ENCODE measurements at regions not wholly inside any gene's neighbourhood (a gene's known extent, or its start where the extent isn't known, plus 50 kb on each side); places are given as distances from the start of the nearest gene placed in this dataset.
"Not testable (repeated sequence)": the region's sequence is repeated elsewhere in the genome, so short reads cannot be mapped to it uniquely, and the experiment has no call there.

GRCh38 chr3:94627689-94628088, 564.8 kb downstream of the NSUN3 start:
- H2AFZ ChIP-seq (ENCODE audit: low read length): no peak overlapping the region
- no peak overlapping the region for H3K9ac ChIP-seq (ENCODE audit: low read length)
- no peak overlapping the region for H3K4me2 ChIP-seq (ENCODE audit: low read depth, low read length, poor library complexity, severe bottlenecking)
- H3K9me2 ChIP-seq (replicated peaks; ENCODE audit: insufficient read depth, low read length): no peaks in the 10 kb centered on the region; the same call in 1 of the 2 replicates
- H3K27ac ChIP-seq (ENCODE audit: low read length): no peak overlapping the region
- H3K4me1 ChIP-seq (ENCODE audit: low read length): no peaks in the 10 kb centered on the region
- H4K20me1 ChIP-seq (ENCODE audit: insufficient read depth, low read depth, low read length): no peaks in the 10 kb centered on the region
- no peaks in the 10 kb centered on the region for H3K9me3 ChIP-seq (ENCODE audit: low read length)
- H3K4me3 ChIP-seq (ENCODE audit: low read length): no peak overlapping the region
- no peak for DNase-seq
- no peaks in the 10 kb centered on the region for H3K36me3 ChIP-seq (ENCODE audit: insufficient read depth, low read length)
- no peaks in the 10 kb centered on the region for H3K79me2 ChIP-seq (ENCODE audit: low read length)
- H3K27me3 ChIP-seq (ENCODE audit: low read length): no peaks in the 10 kb centered on the region

GRCh38 chr3:94643400-94643799, 580.5 kb downstream of the NSUN3 start:
- H3K9ac ChIP-seq (ENCODE audit: low read length): no peak overlapping the region
- no peaks in the 10 kb centered on the region for H3K4me1 ChIP-seq (ENCODE audit: low read length)

GRCh38 chr3:94645790-94646189, 582.9 kb downstream of the NSUN3 start:
- no peaks in the 10 kb centered on the region; the same call in 1 of the 2 replicates for H3K9me3 ChIP-seq (ENCODE audit: low read length)
- H4K20me1 ChIP-seq (ENCODE audit: insufficient read depth, low read depth, low read length): no peaks in the 10 kb centered on the region
- no peak overlapping the region for H3K9ac ChIP-seq (ENCODE audit: low read length)
- no peaks in the 10 kb centered on the region for H3K4me1 ChIP-seq (ENCODE audit: low read length)
- H3K4me3 ChIP-seq (ENCODE audit: low read length): no peak overlapping the region
- no peak overlapping the region for H3K4me2 ChIP-seq (ENCODE audit: low read depth, low read length, poor library complexity, severe bottlenecking)
- H3K27me3 ChIP-seq (ENCODE audit: low read length): no peaks in the 10 kb centered on the region
- no peak for DNase-seq
- H2AFZ ChIP-seq (ENCODE audit: low read length): no peak overlapping the region
- no peaks in the 10 kb centered on the region for H3K9me2 ChIP-seq (replicated peaks; ENCODE audit: insufficient read depth, low read length)
- no peak overlapping the region for H3K27ac ChIP-seq (ENCODE audit: low read length)
- no peaks in the 10 kb centered on the region for H3K79me2 ChIP-seq (ENCODE audit: low read length)
- H3K36me3 ChIP-seq (ENCODE audit: insufficient read depth, low read length): no peaks in the 10 kb centered on the region

More at GRCh38 chr3:94643400-94643799, 580.5 kb downstream of the NSUN3 start:
- H3K4me2 ChIP-seq (ENCODE audit: low read depth, low read length, poor library complexity, severe bottlenecking): no peak overlapping the region
- H3K79me2 ChIP-seq (ENCODE audit: low read length): no peaks in the 10 kb centered on the region
- DNase-seq: no peak
- no peak overlapping the region for H2AFZ ChIP-seq (ENCODE audit: low read length)
- no peaks in the 10 kb centered on the region for H3K27me3 ChIP-seq (ENCODE audit: low read length)
- no peaks in the 10 kb centered on the region for H3K9me2 ChIP-seq (replicated peaks; ENCODE audit: insufficient read depth, low read length)
- H3K4me3 ChIP-seq (ENCODE audit: low read length): no peak overlapping the region
- no peak overlapping the region for H3K27ac ChIP-seq (ENCODE audit: low read length)
- no peaks in the 10 kb centered on the region for H4K20me1 ChIP-seq (ENCODE audit: insufficient read depth, low read depth, low read length)
- no peaks in the 10 kb centered on the region; the same call in 1 of the 2 replicates for H3K9me3 ChIP-seq (ENCODE audit: low read length)
- H3K36me3 ChIP-seq (ENCODE audit: insufficient read depth, low read length): no peaks in the 10 kb centered on the region

GRCh38 chr3:94647131-94647530, 584.3 kb downstream of the NSUN3 start:
- H3K27me3 ChIP-seq (ENCODE audit: low read length): no peaks in the 10 kb centered on the region
- H3K9me2 ChIP-seq (replicated peaks; ENCODE audit: insufficient read depth, low read length): no peaks in the 10 kb centered on the region
- no peaks in the 10 kb centered on the region; the same call in 1 of the 2 replicates for H3K9me3 ChIP-seq (ENCODE audit: low read length)
- H3K36me3 ChIP-seq (ENCODE audit: insufficient read depth, low read length): no peaks in the 10 kb centered on the region
- no peaks in the 10 kb centered on the region for H4K20me1 ChIP-seq (ENCODE audit: insufficient read depth, low read depth, low read length)
- H3K27ac ChIP-seq (ENCODE audit: low read length): no peak overlapping the region
- H3K9ac ChIP-seq (ENCODE audit: low read length): no peak overlapping the region
- H3K4me1 ChIP-seq (ENCODE audit: low read length): no peaks in the 10 kb centered on the region
- H3K4me3 ChIP-seq (ENCODE audit: low read length): no peak overlapping the region
- no peaks in the 10 kb centered on the region for H3K79me2 ChIP-seq (ENCODE audit: low read length)
- H2AFZ ChIP-seq (ENCODE audit: low read length): no peak overlapping the region
- no peak for DNase-seq
- H3K4me2 ChIP-seq (ENCODE audit: low read depth, low read length, poor library complexity, severe bottlenecking): no peak overlapping the region

- H3K4me1 ChIP-seq (ENCODE audit: low read length); H3K4me3 ChIP-seq (ENCODE audit: low read length); H3K27ac ChIP-seq (ENCODE audit: low read length); DNase-seq; H3K9ac ChIP-seq (ENCODE audit: low read length); H3K27me3 ChIP-seq (ENCODE audit: low read length); H3K4me2 ChIP-seq (ENCODE audit: low read depth, low read length, poor library complexity, severe bottlenecking); H3K9me3 ChIP-seq (ENCODE audit: low read length); H3K9me2 ChIP-seq (replicated peaks; ENCODE audit: insufficient read depth, low read length); H2AFZ ChIP-seq (ENCODE audit: low read length); H3K36me3 ChIP-seq (ENCODE audit: insufficient read depth, low read length); H4K20me1 ChIP-seq (ENCODE audit: insufficient read depth, low read depth, low read length); H3K79me2 ChIP-seq (ENCODE audit: low read length): not testable (repeated sequence)
Measured at GRCh38 chr3:94648270-94649180, 585.7 kb downstream of the NSUN3 start.

- no peak for DNase-seq
- H3K4me2 ChIP-seq (ENCODE audit: low read depth, low read length, poor library complexity, severe bottlenecking): no peak overlapping the region
- H3K9ac ChIP-seq (ENCODE audit: low read length): no peak overlapping the region
- no peak overlapping the region for H3K4me3 ChIP-seq (ENCODE audit: low read length)
- H3K4me1 ChIP-seq (ENCODE audit: low read length): no peaks in the 10 kb centered on the region
- no peaks in the 10 kb centered on the region for H3K27me3 ChIP-seq (ENCODE audit: low read length)
- no peaks in the 10 kb centered on the region for H3K9me3 ChIP-seq (ENCODE audit: low read length)
- no peak overlapping the region for H2AFZ ChIP-seq (ENCODE audit: low read length)
- H4K20me1 ChIP-seq (ENCODE audit: insufficient read depth, low read depth, low read length): no peaks in the 10 kb centered on the region
- no peak overlapping the region for H3K27ac ChIP-seq (ENCODE audit: low read length)
- H3K36me3 ChIP-seq (ENCODE audit: insufficient read depth, low read length): no peaks in the 10 kb centered on the region
- no peaks in the 10 kb centered on the region for H3K79me2 ChIP-seq (ENCODE audit: low read length)
- H3K9me2 ChIP-seq (replicated peaks; ENCODE audit: insufficient read depth, low read length): no peaks in the 10 kb centered on the region
Measured at GRCh38 chr3:94654096-94654495, 591.2 kb downstream of the NSUN3 start.

- no peak overlapping the region for H3K4me3 ChIP-seq (ENCODE audit: low read length)
- no peak for DNase-seq
- no peak overlapping the region for H3K4me2 ChIP-seq (ENCODE audit: low read depth, low read length, poor library complexity, severe bottlenecking)
- no peak overlapping the region for H2AFZ ChIP-seq (ENCODE audit: low read length)
- H3K27ac ChIP-seq (ENCODE audit: low read length): no peak overlapping the region
- H3K79me2 ChIP-seq (ENCODE audit: low read length): no peaks in the 10 kb centered on the region
- no peaks in the 10 kb centered on the region; the same call in 1 of the 2 replicates for H3K9me2 ChIP-seq (replicated peaks; ENCODE audit: insufficient read depth, low read length)
- H3K4me1 ChIP-seq (ENCODE audit: low read length): no peaks in the 10 kb centered on the region
- H3K36me3 ChIP-seq (ENCODE audit: insufficient read depth, low read length): no peaks in the 10 kb centered on the region
- no peaks in the 10 kb centered on the region for H4K20me1 ChIP-seq (ENCODE audit: insufficient read depth, low read depth, low read length)
- H3K9ac ChIP-seq (ENCODE audit: low read length): no peak overlapping the region
- no peaks in the 10 kb centered on the region for H3K27me3 ChIP-seq (ENCODE audit: low read length)
- peaks cover 3% of the 10 kb centered on the region; the same call in 1 of the 2 replicates for H3K9me3 ChIP-seq (ENCODE audit: low read length)
Measured at GRCh38 chr3:94665922-94666321, 603.1 kb downstream of the NSUN3 start.

- no peak overlapping the region for H3K4me2 ChIP-seq (ENCODE audit: low read depth, low read length, poor library complexity, severe bottlenecking)
- no peak for DNase-seq
- H3K9me3 ChIP-seq (ENCODE audit: low read length): 0 out of 2 replicates have a peak, but pooled peaks cover 5% of the 10 kb centered on the region
- no peak overlapping the region for H3K4me3 ChIP-seq (ENCODE audit: low read length)
- H3K36me3 ChIP-seq (ENCODE audit: insufficient read depth, low read length): no peaks in the 10 kb centered on the region
- no peak overlapping the region for H2AFZ ChIP-seq (ENCODE audit: low read length)
- H3K9ac ChIP-seq (ENCODE audit: low read length): no peak overlapping the region
- H3K27me3 ChIP-seq (ENCODE audit: low read length): no peaks in the 10 kb centered on the region
- H3K27ac ChIP-seq (ENCODE audit: low read length): no peak overlapping the region
- H3K4me1 ChIP-seq (ENCODE audit: low read length): no peaks in the 10 kb centered on the region
- H3K9me2 ChIP-seq (replicated peaks; ENCODE audit: insufficient read depth, low read length): no peaks in the 10 kb centered on the region; the same call in 1 of the 2 replicates
- H4K20me1 ChIP-seq (ENCODE audit: insufficient read depth, low read depth, low read length): no peaks in the 10 kb centered on the region
- no peaks in the 10 kb centered on the region for H3K79me2 ChIP-seq (ENCODE audit: low read length)
Measured at GRCh38 chr3:94671078-94671477, 608.2 kb downstream of the NSUN3 start.

All from Karpas-422 (cell line).